Heart left ventricle (tissue), 13 donors: ENCODE measurements at regions not wholly inside any gene's neighbourhood (a gene's known extent, or its start where the extent isn't known, plus 50 kb on each side); places are given as distances from the start of the nearest gene placed in this dataset.

Experiments
- CTCF ChIP-seq, 12 donors: fragments of 200-600 bp; sonication (generic) in 4 of 12; IDR thresholded peaks; one replicate each; pipeline versions ENCODE4 v1.5.0 to v1.8.0; 2018 to 2022; ENCODE audit warnings: antibody characterized with exemption in 12 of 12, mild to moderate bottlenecking in 5 of 12
- POLR2A ChIP-seq, 2 donors: fragments of 450-650 bp; IDR thresholded peaks; one replicate each; pipeline ENCODE4 v1.6.1; 2017; ENCODE audit warnings: antibody characterized with exemption in 2 of 2, mild to moderate bottlenecking in 2 of 2, moderate library complexity in 2 of 2
- donor health status: ischemic (EF 13 %, LVEDD 7.1; RV severe dilation, severe dysfunction).
- donor health status: DM: no; HTN: yes; CAD: no.
- donor health status: DM: no; HTN: no; CAD: no.
- donor health status: ischemic (EF 25% LVEDD 6.9; RV normal size, moderate dysfunction).
- donor health status: ischemic (EF 25% LVEDD 5.7; RV mildly dilated, moderate dysfunction).
- donor health status: ischemic (EF 35%, LVEDD 5.7; RV mildly dilated, moderate dysfunction).
- donor health status: nonischemic (EF 11% LVEDD 7.7; RV severe dilation, severe dysfunction).
- donor health status: DM: yes; HTN: yes; CAD: no.
- donor health status: PGD.
- donor health status: ischemic (EF 29% LVEDD 5.4; RV normal size, mild dysfunction).
- donor health status: nonischemic (EF 23%, LVEDD 6.1; RV moderate dilation, normal function).

- no peak for TF ChIP-seq CTCF (IDR thresholded peaks at IDR 0.05)
- TF ChIP-seq POLR2A (IDR thresholded peaks at IDR 0.05), result no peak
Observed at GRCh38 chr17:63364387-63364786, 81.7 kb downstream of the CYB561 start.
